ENCODE measurements at regions not wholly inside any gene's neighbourhood (a gene's known extent, or its start where the extent isn't known, plus 50 kb on each side); places are given as distances from the start of the nearest gene placed in this dataset.

DNA sequence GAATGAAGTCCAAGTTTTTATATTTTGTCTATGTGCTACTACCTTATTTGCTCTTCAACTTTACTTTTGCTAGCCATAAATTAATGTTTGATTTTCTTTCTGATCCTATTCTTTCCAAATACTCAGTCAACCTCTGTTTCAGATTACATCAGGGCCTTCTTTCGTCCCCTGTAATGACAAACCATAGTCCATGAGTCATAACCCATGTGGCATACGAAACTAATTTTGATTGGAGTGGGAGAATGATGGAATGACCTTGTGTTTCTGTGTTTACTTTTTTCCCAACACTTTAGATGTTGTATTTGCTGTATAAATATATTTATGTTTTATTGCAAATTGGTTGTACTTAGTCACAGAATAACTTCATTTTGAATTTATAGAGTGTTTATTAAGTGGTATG is 1043.1 kb downstream of the DTWD2 start:
- Histone ChIP-seq H3K27ac (no peak overlapping the region), H3K4me3 (no peak overlapping the region), H3K4me1 (no peaks in the 10 kb centered on the region), H3K27me3 (no peaks in the 10 kb centered on the region), H3K36me3 (no peaks in the 10 kb centered on the region), H3K9me3 (peaks cover 0 to 6% (median 0%) of the 10 kb centered on the region in 3 donors)
- WGBS, 2 donors: 51 to 58% methylated on average over 2 of the region's 2 CpGs
- TF ChIP-seq POLR2A (IDR thresholded peaks at IDR 0.05): no peak
- TF ChIP-seq, protein P1, sequence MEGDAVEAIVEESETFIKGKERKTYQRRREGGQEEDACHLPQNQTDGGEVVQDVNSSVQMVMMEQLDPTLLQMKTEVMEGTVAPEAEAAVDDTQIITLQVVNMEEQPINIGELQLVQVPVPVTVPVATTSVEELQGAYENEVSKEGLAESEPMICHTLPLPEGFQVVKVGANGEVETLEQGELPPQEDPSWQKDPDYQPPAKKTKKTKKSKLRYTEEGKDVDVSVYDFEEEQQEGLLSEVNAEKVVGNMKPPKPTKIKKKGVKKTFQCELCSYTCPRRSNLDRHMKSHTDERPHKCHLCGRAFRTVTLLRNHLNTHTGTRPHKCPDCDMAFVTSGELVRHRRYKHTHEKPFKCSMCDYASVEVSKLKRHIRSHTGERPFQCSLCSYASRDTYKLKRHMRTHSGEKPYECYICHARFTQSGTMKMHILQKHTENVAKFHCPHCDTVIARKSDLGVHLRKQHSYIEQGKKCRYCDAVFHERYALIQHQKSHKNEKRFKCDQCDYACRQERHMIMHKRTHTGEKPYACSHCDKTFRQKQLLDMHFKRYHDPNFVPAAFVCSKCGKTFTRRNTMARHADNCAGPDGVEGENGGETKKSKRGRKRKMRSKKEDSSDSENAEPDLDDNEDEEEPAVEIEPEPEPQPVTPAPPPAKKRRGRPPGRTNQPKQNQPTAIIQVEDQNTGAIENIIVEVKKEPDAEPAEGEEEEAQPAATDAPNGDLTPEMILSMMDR (IDR thresholded peaks at IDR 0.05): no peak
- intact Hi-C loops (cut with DNase I): no loop called here
- no peak for DNase-seq

DNA sequence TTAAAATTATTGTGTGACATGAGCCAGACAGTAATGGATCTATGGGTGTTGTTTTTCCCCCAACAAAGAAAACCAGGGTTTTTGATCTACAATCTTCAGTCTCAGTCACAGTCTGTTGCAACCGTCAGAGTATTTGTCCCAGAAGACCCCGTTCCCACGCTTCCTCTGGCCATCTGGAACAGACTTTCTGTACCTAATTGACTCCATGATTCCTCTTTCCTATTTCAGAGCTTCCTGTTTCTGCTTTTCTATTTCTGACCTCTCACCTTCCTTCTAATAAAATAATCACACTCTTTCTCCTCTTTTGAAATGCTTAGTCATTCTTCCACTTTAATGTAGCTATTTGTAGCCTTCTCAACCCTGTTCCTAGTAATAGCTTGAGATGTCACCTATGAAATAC is 1044.8 kb downstream of the DTWD2 start:
- no peak for DNase-seq
- 32 to 49% methylated on average over 3 of the region's 3 CpGs for WGBS, 2 donors
- TF ChIP-seq POLR2A (IDR thresholded peaks at IDR 0.05): no peak
- TF ChIP-seq, protein P1 (IDR thresholded peaks at IDR 0.05): no peak

DNA sequence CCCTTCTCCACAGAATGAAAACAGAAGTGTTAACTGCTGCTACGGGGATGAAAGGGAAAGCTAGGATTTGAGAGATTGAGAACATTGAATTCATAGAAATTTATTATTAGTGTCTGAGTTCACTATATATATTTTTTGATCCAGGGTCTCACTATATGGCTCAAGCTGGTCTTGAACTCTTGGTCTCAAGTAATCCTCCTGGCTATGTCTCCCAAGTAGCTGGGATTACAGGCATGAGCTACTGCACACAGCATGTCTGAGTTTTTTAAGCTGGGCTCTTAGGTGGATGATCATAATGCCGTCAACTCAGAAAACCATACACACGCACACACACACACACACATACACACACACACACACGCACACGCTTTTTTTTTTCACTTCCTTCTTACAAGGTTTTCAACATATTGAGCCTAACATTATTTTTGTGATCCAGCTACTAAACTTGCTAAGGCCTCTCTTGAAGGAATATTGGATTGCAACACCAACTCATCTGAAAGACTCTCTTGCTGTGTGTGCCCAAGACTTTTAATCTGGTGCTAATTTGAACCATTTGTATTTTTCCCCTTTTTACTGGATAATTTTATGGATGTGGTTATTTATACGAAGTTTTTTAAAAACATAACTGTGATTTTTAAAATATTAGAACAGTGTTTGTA is 1045.4 kb downstream of the DTWD2 start:
- TF ChIP-seq, protein P1 (IDR thresholded peaks at IDR 0.05): no peak
- TF ChIP-seq POLR2A (IDR thresholded peaks at IDR 0.05): no peak
- peaks cover 0 to 6% (median 0%) of the 10 kb centered on the region in 3 donors for H3K9me3 ChIP-seq
- H3K4me1 ChIP-seq: no peaks in the 10 kb centered on the region
- no peak overlapping the region for H3K27ac ChIP-seq
- no peak overlapping the region for H3K4me3 ChIP-seq
- DNase-seq: no peak
- no peaks in the 10 kb centered on the region for H3K36me3 ChIP-seq
- no peaks in the 10 kb centered on the region for H3K27me3 ChIP-seq
- WGBS, 2 donors: 69 to 76% methylated on average over 6 of the region's 6 CpGs
- intact Hi-C loops (cut with DNase I): no loop called here

More for the DNA sequence above, 1044.8 kb downstream of the DTWD2 start:
- H3K27me3 ChIP-seq: no peaks in the 10 kb centered on the region
- H3K4me3 ChIP-seq: no peak overlapping the region
- no peaks in the 10 kb centered on the region for H3K4me1 ChIP-seq
- H3K36me3 ChIP-seq: no peaks in the 10 kb centered on the region
- no peak overlapping the region for H3K27ac ChIP-seq
- H3K9me3 ChIP-seq: peaks cover 0 to 6% (median 0%) of the 10 kb centered on the region in 3 donors
- intact Hi-C loops (cut with DNase I): no loop called here

DNA sequence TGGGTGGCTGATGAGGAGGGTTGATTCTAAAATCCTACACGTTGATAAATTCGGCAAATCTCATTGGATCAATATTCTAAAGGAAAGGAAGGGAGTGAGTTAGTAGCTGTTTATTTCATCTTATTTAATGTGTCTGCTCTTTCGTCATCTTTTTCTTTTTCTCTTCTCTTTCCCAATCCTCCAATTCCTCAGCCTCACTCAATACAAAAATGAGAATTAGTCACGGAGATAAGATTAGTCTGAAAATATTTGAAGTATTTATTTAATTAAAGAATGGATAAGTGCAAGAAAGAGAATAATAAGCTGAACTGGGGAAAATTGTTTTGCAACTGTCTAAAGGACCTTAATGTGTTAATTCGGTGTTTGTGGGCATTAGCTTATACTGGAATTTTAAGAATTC is 1095.1 kb downstream of the DTWD2 start:
- Histone ChIP-seq H3K4me1 (no peaks in the 10 kb centered on the region), H3K4me3 (no peak overlapping the region), H3K9me3 (no peaks in the 10 kb centered on the region), H3K36me3 (no peaks in the 10 kb centered on the region), H3K27ac (no peak overlapping the region), H3K27me3 (no peaks in the 10 kb centered on the region)
- no peak for DNase-seq
- 59 to 70% methylated on average over 5 of the region's 5 CpGs for WGBS, 2 donors
- intact Hi-C loops (cut with DNase I): no loop called here
- no peak for TF ChIP-seq POLR2A (IDR thresholded peaks at IDR 0.05)
- TF ChIP-seq, protein P1 (IDR thresholded peaks at IDR 0.05): no peak

DNA sequence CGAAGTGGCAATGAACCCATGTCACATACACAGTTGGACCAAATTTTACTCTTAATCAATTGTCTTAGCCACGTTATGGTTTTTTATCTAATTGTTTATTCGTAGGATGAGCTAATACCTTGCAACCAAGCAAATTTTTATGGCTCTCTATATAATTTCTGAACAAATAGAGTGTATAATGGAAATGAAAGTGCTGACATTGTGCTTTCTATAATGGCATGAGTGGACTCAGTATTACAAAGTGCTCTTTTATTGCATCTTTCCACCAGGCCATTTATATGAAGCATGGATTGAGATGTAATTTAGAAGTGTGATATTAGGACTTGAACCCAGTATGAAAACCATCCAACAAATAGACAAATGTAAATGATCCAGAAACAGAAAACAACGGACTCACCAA is 1096.0 kb downstream of the DTWD2 start:
- Histone ChIP-seq H3K4me1 (no peaks in the 10 kb centered on the region), H3K27me3 (no peaks in the 10 kb centered on the region), H3K9me3 (no peaks in the 10 kb centered on the region), H3K36me3 (no peaks in the 10 kb centered on the region), H3K27ac (no peak overlapping the region), H3K4me3 (no peak overlapping the region)
- WGBS, 2 donors: 73 to 79% methylated on average over 4 of the region's 4 CpGs
- TF ChIP-seq, protein P1 (IDR thresholded peaks at IDR 0.05): no peak
- intact Hi-C loops (cut with DNase I): no loop called here
- DNase-seq: no peak
